WTC11 (cell line): ENCODE measurements at regions not wholly inside any gene's neighbourhood (a gene's known extent, or its start where the extent isn't known, plus 50 kb on each side); places are given as distances from the start of the nearest gene placed in this dataset.

Experiments used
- CTCF ChIP-seq: fragments of 200-600 bp; IDR thresholded peaks from 2 replicates; pipeline ENCODE4 v1.8.0; 2022; ENCODE audit warnings: antibody characterized with exemption
- ZBTB21 ChIP-seq: sonication (generic); formaldehyde crosslinking; IDR thresholded peaks from 2 replicates; pipeline ENCODE4 v1.8.1; 2023; ENCODE audit warnings: mild to moderate bottlenecking, missing genetic modification reagents, borderline replicate concordance

DNA sequence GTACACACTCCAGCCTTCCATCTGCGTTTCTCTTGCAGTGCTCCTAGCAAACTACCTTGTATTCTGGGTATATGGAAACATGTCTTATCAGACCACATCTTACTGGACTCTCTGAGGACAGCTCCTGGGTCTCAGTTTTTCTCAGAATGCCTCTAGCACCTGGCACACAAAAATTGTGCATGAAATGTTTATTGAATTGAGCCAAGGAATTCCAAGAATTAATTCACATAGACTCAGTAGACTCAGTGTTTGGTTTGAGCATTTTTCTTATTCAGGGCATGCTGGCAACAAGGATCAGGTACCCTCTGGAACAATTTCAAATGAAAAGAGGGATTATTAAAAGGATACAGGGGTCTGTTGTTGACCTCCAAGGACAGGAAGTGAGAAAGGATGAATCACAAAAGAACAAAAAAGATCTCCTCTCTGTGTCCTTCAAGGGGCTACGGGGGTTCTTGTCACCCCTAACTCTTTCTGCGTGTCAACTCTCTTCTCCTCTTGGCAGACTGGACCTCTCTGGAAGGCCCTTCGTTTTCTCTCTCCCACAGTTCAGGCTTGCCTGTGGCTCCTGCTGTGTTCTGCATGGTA lies 270.0 kb upstream of the HES1 start:
- TF ChIP-seq CTCF (no peak), ZBTB21 (CRISPR knock-in tag) (no peak)
